Fibroblast of pulmonary artery (primary cell): ENCODE measurements at regions not wholly inside any gene's neighbourhood (a gene's known extent, or its start where the extent isn't known, plus 50 kb on each side); places are given as distances from the start of the nearest gene placed in this dataset.
A peak's percentile ranks its signal among the peaks of the same experiment; 100 is the strongest.
"Not testable (repeated sequence)": the region's sequence is repeated elsewhere in the genome, so short reads cannot be mapped to it uniquely, and the experiment has no call there.

Source experiments
- DNase-seq: peaks from one replicate; pipeline ENCODE4 v3.0.0-alpha.2; 2010; ENCODE audit warnings: low read depth
- H3K4me3 ChIP-seq: replicated peaks from 2 replicates; pipeline ENCODE4 v1.5.1; 2011; ENCODE audit warnings: low read depth, mild to moderate bottlenecking, control low read depth, low read length, moderate library complexity
- TF ChIP-seq, protein P1 (sequence below): IDR thresholded peaks from 2 replicates; pipeline ENCODE4 v1.5.1; 2011; ENCODE audit warnings: mild to moderate bottlenecking, control low read depth, low read length, inconsistent platforms; ENCODE audit errors: missing control alignments

GRCh38 chr4:141543176-141543575 is 93.2 kb upstream of the IL15 start:
- TF ChIP-seq, protein P1, sequence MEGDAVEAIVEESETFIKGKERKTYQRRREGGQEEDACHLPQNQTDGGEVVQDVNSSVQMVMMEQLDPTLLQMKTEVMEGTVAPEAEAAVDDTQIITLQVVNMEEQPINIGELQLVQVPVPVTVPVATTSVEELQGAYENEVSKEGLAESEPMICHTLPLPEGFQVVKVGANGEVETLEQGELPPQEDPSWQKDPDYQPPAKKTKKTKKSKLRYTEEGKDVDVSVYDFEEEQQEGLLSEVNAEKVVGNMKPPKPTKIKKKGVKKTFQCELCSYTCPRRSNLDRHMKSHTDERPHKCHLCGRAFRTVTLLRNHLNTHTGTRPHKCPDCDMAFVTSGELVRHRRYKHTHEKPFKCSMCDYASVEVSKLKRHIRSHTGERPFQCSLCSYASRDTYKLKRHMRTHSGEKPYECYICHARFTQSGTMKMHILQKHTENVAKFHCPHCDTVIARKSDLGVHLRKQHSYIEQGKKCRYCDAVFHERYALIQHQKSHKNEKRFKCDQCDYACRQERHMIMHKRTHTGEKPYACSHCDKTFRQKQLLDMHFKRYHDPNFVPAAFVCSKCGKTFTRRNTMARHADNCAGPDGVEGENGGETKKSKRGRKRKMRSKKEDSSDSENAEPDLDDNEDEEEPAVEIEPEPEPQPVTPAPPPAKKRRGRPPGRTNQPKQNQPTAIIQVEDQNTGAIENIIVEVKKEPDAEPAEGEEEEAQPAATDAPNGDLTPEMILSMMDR: no peak
- H3K4me3 ChIP-seq: no peak overlapping the region
- DNase-seq: no peak

DNA sequence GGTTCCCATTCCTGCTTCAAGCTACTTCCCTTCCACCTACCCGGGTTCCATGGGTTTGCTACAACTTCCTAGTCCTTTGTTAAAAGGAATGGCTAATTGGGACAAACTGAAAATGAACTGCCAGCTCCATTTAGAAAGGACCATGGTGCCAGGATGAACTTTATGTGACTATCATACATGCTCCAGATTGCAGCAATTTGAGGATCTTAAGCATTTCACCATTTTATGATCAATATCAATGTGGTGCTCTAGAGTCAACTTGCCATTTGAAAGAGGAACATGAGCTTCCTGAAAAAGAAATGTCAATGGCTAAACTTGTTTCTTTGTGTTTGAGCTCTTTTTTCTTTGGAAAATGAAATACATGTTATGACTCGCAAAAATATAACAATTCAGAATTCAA is 92.7 kb upstream of the IL15 start:
- no peak overlapping the region for H3K4me3 ChIP-seq
- TF ChIP-seq, protein P1: no peak
- DNase-seq: no peak

GRCh38 chr4:141548791-141549190 is 87.6 kb upstream of the IL15 start:
- TF ChIP-seq, protein P1: no peak
- DNase-seq: no peak

DNA sequence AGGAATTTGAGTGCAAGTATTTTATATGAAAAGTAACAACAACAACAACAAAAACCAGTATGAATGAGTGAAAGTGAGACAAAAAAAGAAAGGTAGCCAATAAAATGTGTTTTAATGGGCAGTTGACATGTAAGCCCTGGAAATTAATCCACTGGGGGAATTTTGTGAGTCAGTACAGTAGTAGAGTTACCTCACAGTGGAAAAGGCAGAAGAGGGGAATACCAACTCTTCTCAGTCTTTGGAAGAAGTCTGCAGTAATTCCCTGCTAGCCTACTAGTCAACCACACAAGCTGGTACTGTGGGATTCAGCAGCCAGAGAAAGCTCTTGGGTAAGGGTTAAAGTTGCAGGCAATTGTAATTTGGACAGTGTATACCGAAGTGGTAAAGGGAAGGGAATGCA is 76.3 kb upstream of the IL15 start:
- no peak for DNase-seq
- no peak overlapping the region for H3K4me3 ChIP-seq
- TF ChIP-seq, protein P1: no peak

More at GRCh38 chr4:141548791-141549190, 87.6 kb upstream of the IL15 start:
- H3K4me3 ChIP-seq: no peak overlapping the region

- TF ChIP-seq, protein P1: no peak
- H3K4me3 ChIP-seq: no peak overlapping the region
- no peak for DNase-seq
These were observed 73.7 kb upstream of the IL15 start for GRCh38 chr4:141562649-141563048.

DNA sequence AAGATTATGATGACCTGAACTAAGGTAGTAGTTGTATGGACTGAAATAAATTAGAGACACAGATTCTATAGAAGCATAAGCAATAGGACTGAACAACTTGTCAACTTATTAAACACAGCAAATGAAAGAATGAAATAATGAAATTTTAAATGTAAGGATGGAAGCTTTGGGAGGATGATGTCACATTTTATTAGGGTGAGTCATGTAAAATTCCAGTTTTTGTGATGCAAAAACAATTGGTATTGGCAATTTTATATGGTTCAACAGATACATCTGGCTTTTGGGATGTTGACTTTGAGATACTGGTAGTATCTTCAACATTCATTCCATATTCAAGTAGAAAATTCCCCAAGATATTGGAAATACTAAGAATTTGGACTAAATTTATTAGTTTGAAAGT is 72.7 kb upstream of the IL15 start:
- peak; percentile 22 for DNase-seq
- H3K4me3 ChIP-seq: no peak overlapping the region
- TF ChIP-seq, protein P1: no peak

GRCh38 chr4:141564961-141565360 is 71.4 kb upstream of the IL15 start:
- not testable (repeated sequence) for DNase-seq, H3K4me3 ChIP-seq
